ENCODE measurements at regions not wholly inside any gene's neighbourhood (a gene's known extent, or its start where the extent isn't known, plus 50 kb on each side); places are given as distances from the start of the nearest gene placed in this dataset.
"Not testable (repeated sequence)": the region's sequence is repeated elsewhere in the genome, so short reads cannot be mapped to it uniquely, and the experiment has no call there.

GRCh38 chr5:60162441-60162840 lies 268.9 kb upstream of the PDE4D start:
- DNase-seq: no peak

DNA sequence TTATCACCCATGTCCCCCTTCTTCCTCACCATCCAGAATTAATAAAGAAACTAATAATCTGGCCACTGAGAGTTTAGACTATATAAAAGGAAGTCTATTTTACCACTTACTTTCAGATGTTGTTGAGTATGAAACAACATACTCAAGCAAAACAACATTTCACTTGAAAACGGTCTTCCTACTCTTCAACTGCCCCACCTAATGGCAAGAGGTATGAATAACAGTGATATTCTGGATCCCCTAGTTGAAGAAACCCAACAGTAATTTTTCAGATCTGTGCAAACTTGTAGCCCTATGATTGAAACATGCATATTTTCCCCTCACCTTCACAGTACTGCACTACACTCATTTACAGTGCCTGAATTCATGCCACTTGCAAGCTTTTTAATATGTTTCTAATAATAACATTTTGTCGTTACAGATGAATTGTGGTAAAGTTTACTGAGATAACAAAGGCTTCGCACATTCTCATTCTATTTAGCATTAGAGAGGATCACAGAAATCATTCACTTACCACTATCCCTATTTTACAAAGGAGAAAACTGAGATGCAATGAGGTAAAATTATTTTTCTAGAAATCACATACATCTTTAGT lies 267.9 kb upstream of the PDE4D start:
- peak; percentile 12 for DNase-seq

GRCh38 chr5:60149081-60149480 lies 255.6 kb upstream of the PDE4D start:
- no peak for DNase-seq

GRCh38 chr5:60148366-60148765 lies 254.8 kb upstream of the PDE4D start:
- DNase-seq: no peak

DNA sequence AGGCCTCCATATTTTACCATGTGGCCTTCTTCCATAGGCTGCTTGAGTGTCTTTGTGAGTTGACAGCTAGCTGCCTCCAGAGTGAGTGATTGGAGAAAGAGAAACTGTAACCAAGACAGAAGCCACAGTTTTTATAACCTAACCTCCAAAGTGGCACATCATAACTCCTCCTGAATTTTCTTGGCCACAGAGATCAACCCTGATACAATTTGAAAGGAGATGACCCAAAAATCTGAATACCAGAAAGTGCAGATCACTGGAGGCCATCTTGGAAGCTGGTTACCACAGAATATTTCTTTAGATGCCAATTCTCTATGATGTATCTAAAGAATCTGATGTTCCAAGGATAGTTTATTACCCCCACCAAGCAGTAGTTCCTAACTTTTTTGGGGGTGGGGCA lies 254.3 kb upstream of the PDE4D start:
- DNase-seq: no peak

- DNase-seq: no peak
These were observed 250.5 kb upstream of the PDE4D start for GRCh38 chr5:60143942-60144549.

- DNase-seq: no peak
These were observed 247.6 kb upstream of the PDE4D start for GRCh38 chr5:60141119-60141518.

GRCh38 chr5:60136841-60137240 lies 243.3 kb upstream of the PDE4D start:
- no peak for DNase-seq

- DNase-seq: no peak
These were observed 238.0 kb upstream of the PDE4D start for GRCh38 chr5:60131504-60131903.

GRCh38 chr5:60125636-60126035 lies 232.1 kb upstream of the PDE4D start:
- DNase-seq: no peak

DNA sequence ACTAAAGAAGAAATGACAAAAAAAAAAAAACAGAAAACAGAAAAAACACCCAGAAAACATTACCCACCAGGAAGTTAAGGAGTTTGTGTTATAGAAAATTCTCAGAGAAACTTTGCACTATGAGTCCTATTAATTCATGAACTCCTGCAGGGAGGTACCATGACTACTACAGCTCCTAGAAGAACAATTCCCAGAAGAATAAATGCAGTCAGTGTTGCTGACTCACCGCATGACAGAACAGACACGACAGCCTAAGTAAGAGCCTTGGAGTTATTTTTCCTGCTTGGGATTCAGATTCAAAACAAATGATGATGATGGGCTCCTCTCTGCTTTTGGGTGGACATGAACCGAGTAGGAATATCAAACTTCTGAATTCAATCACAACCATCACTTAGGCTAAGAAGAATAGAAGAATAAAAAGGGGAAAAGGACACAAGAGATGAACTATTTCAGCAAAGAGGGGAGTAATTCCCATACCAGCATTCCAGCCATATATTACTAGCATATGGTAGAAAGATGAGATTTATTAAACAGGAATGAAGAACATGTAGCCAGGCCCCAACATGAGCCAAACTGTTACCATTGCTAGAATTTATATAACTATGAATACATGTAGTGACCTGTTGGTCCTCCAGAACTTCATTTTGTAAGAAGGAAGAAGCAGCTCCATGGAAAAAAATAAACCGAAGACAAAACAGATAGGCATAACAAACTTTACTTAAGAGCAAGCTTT lies 209.6 kb upstream of the PDE4D start:
- DNase-seq: no peak

DNA sequence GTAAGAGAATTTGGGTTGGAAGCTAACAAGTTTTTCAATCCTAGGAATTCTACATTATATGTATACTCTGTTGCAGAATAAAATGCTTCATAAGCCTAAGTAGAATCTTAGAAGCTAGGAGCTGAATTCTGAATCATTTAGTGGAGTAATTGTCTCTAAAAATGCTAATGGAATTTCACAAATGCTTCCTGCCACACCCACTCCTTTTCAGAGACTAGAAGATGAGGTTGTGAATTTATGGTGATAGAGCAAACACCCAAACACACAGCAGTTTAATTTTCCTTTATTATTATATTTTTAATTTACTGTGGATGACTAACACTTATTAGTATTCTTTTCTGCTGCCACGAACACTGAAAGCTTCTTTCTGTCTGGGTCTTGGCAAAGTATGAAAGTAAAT lies 208.0 kb upstream of the PDE4D start:
- DNase-seq: no peak

- peak; percentile 25 for DNase-seq
These were observed 199.3 kb upstream of the PDE4D start for GRCh38 chr5:60092671-60093422.

- no peak for DNase-seq
These were observed 193.1 kb upstream of the PDE4D start for GRCh38 chr5:60086583-60086982.

DNA sequence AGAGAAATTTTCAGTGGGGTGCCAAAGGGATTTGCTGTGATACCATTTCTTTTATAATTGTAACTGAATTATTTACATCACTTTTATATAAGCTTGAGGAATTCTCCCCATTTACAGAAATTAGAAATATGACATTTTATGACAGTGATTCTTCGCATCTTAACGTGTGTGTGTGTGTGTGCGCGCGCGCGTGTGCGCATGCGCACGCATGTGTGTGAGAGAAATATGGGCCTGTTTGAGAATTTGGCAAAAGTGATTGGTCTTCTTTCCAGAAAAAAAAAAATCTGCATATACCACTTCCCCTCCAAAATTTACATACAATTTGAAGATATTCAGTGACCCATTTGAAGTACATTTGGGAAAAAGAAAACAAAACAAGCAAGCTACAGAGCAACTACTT lies 190.7 kb upstream of the PDE4D start:
- DNase-seq: no peak

DNA sequence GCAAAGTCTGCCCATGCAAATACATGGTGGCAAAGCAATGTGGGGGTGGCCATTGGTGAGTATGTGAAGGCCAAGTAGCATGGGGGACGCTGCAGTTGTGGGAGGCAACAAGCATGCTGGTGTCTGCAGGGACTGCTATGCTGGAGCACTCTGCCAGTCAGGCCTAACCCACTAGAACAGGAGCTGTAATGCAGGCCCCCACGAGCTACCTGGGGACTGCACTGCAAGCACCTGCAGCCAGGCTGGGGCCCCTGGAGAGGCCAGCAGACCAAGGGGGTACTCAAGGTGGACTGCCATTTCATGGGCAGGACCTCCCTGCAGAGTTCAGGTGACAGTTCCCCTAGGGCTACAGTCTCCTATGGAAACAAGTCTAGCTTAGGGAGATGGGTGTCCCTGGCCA lies 183.8 kb upstream of the PDE4D start:
- no peak for DNase-seq

DNA sequence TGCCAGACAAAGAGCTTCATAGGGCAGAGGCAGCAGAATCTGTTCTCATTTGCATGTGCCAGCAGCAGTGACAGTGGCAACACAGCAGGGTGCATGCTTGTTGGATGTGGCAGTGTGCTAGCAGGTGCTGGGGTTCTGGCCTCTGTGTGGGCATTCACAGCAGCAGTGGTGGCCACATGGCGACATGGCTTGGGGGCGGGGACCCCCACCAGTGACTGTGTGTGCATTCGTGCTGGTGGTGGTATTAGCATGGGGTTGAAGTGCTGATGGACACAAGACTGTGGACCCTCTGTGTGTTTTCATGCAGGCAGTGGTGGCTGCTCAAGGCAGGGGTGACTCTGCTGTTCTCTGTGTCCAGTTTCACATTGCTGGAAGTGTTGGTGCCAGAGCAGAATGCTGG lies 183.2 kb upstream of the PDE4D start:
- DNase-seq: no peak

- DNase-seq: no peak
These were observed 173.0 kb upstream of the PDE4D start for GRCh38 chr5:60066502-60066901.

DNA sequence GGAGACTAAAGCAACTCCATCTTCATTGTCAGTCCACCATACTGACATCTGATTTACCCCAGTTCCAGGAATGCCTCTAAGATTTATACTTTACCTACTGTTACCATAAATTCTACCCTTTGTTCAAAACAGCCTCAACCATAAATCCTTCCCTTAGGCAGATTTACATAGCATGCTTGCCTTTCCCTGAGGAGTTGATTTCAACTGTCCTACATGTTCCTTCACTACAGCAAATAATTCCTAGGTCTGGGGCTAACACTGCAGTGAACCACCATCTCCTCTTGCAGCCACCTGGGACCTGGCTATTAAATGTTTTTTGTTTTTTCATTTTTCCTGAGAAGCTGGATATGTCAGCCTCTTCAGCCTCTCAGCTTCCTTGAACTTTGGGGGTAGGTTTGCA lies 166.9 kb upstream of the PDE4D start:
- no peak for DNase-seq

DNA sequence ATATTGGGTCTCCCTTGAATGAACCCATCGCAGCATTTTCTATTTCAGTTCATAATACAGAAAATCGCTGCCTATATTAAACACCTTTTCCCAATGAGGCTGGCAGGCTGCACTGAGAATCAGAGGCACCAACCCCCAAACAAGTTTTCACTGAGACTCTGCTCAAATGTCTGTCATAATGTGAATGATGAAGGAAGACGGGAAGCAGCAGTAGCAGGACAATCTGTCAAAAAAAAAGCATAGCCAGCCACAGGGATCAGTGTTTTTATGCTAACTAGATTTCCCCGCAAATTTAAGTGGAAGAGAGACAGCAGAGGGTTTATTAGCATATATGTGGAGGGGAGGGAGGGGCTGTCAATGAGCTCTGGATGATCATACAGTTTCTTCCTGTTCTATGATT lies 162.7 kb upstream of the PDE4D start:
- no peak for DNase-seq

GRCh38 chr5:60055168-60055567 lies 161.6 kb upstream of the PDE4D start:
- DNase-seq: no peak

DNA sequence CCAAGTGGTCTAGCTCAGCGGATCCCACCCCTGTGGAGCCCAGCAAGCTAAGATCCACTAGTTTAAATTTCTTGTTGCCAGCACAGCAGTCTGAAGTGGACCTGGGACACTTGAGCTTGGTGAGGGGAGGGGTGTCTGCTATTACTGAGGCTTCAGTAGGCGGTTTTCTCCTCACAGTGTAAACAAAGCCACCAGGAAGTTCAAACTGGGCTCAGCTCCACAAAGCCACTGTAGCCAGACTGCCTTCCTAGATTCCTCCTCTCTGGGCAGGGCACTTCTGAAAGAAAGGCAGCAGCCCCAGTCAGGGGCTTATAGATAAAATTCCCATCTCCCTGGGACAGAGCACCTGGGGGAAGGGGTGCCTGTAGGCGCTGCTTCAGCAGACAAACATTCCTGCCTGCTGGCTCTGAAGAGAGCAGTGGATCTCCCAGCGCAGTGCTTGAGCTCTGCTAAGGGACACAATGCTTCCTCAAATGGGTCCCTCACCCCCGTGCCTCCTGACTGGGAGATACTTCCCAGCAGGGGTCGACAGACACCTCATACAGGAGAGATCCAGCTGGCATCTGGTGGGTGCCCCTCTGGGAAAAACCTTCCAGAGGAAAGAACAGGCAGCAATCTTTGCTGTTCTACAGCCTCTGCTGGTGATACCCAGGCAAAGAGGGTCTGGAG lies 148.6 kb upstream of the PDE4D start:
- not testable (repeated sequence) for DNase-seq

DNA sequence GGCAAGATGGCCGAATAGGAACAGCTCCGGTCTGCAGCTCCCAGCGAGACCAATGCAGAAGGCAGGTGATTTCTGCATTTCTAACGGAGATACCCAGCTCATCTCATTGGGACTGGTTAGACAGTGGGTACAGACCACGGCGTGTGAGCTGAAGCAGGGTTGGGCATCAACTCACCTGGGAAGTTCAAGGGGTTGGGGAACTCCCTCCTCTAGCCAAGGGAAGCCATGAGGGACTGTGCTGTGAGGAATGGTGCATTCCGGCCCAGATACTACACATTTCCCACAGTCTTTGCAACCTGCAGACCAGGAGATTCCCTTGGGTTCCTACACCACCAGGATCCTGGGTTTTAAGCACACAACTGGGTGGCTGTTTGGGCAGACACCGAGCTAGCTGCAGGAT lies 148.0 kb upstream of the PDE4D start:
- DNase-seq: not testable (repeated sequence)

Data from kidney glomerular epithelial cell (primary cell).